ENCODE measurements at regions not wholly inside any gene's neighbourhood (a gene's known extent, or its start where the extent isn't known, plus 50 kb on each side); places are given as distances from the start of the nearest gene placed in this dataset.

DNA sequence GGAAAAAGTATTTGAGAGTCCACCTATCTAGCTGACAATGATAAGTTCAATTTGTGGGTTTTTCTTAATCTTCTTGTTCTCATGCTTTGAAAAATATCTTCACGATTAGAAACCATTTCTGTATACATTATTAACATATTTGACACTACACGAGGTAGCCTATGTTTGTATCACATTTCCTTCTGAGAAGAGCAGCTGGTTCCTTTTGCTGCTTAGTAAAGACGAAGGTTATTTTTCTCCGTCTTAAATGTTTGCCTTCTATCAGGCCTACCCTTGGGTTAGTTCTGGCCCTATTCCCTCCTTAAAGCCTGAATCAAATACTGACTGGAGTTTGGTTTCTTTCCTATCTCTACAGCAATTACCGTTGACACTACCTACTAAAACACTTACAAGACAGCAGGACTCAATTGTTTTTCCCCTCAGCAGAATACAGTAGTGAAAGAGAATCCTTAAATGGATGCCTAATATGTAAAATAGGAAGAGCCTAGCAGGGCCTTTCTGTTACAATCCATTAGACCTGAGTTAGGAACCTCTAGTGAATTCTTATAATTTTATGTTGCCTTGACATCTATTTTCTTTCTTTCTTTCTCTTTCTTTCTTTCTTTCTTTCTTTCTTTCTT lies 790.4 kb downstream of the EPHA4 start:
- TF ChIP-seq CTCF (IDR thresholded peaks at IDR 0.05) (no peak), POLR2AphosphoS5 (IDR thresholded peaks at IDR 0.05) (no peak), POLR2A (IDR thresholded peaks at IDR 0.05) (no peak)

Measured in transverse colon (tissue), 4 donors.